DND-41 (cell line): ENCODE measurements at regions not wholly inside any gene's neighbourhood (a gene's known extent, or its start where the extent isn't known, plus 50 kb on each side); places are given as distances from the start of the nearest gene placed in this dataset.

ENCODE experiments used
- ATAC-seq: fragments of 200-7000 bp; cut with Tn5 transposase; 3 replicates; pipeline ENCODE4 v1.9.1; 2021; ENCODE audit warnings: low read depth; ENCODE audit not compliant: insufficient read depth
- DNase-seq: peaks from one replicate; pipeline ENCODE4 v3.0.0-alpha.2; 2020
- H2AFZ ChIP-seq: 2 replicates; pipeline ENCODE4 v1.6.0; 2012; ENCODE audit warnings: low read depth, low read length
- H3K27ac ChIP-seq: 2 replicates; pipeline ENCODE4 v1.5.1; 2012; ENCODE audit warnings: low read length, inconsistent platforms
- H3K27me3 ChIP-seq: fragments of 200-600 bp; sonication (generic); 2 replicates; pipeline ENCODE4 v1.6.0; 2012; ENCODE audit warnings: low read length, mild to moderate bottlenecking, inconsistent platforms; ENCODE audit not compliant: insufficient read depth, poor library complexity
- H3K36me3 ChIP-seq: 2 replicates; pipeline ENCODE4 v1.5.1; 2012; ENCODE audit warnings: low read length, inconsistent platforms; ENCODE audit not compliant: insufficient read depth
- H3K4me1 ChIP-seq: 2 replicates; pipeline ENCODE4 v1.5.1; 2012; ENCODE audit warnings: mild to moderate bottlenecking, low read length; ENCODE audit not compliant: insufficient read depth
- H3K4me2 ChIP-seq: 2 replicates; pipeline ENCODE4 v1.6.0; 2012; ENCODE audit warnings: mild to moderate bottlenecking, moderate library complexity, low read length, inconsistent platforms; ENCODE audit not compliant: insufficient read depth
- H3K4me3 ChIP-seq, 2 experiments: fragments of 200-600 bp in 1 of 2; shearing (Covaris generic) in 1 of 2; 2 replicates each; pipeline ENCODE4 v1.5.1; 2012 to 2016; ENCODE audit warnings: inconsistent platforms in 2 of 2, low read length in 2 of 2, mild to moderate bottlenecking in 2 of 2, low read depth in 1 of 2, moderate library complexity in 1 of 2
- H3K79me2 ChIP-seq: 2 replicates; pipeline ENCODE4 v1.6.0; 2012; ENCODE audit warnings: low read length, inconsistent platforms; ENCODE audit not compliant: insufficient read depth
- H3K9ac ChIP-seq: 2 replicates; pipeline ENCODE4 v1.6.0; 2012; ENCODE audit warnings: low read depth, mild to moderate bottlenecking, inconsistent platforms, low read length, moderate library complexity
- H3K9me3 ChIP-seq: 2 replicates; pipeline ENCODE4 v1.5.1; 2012; ENCODE audit warnings: low read length, moderate library complexity, mild to moderate bottlenecking, inconsistent platforms; ENCODE audit not compliant: insufficient read depth, severe bottlenecking
- H4K20me1 ChIP-seq: 2 replicates; pipeline ENCODE4 v1.6.0; 2012; ENCODE audit warnings: low read length; ENCODE audit not compliant: insufficient read depth
- CTCF ChIP-seq: IDR thresholded peaks from 2 replicates; pipeline ENCODE4 v1.5.1; 2012; ENCODE audit warnings: borderline replicate concordance, low read length, moderate library complexity, mild to moderate bottlenecking; ENCODE audit not compliant: poor library complexity, severe bottlenecking; ENCODE audit errors: extremely low read depth
- EZH2 ChIP-seq: IDR thresholded peaks from 3 replicates; pipeline ENCODE4 v1.6.1; 2012; ENCODE audit warnings: borderline replicate concordance, low read depth, mild to moderate bottlenecking, moderate library complexity, low read length, inconsistent platforms; ENCODE audit not compliant: severe bottlenecking

DNA sequence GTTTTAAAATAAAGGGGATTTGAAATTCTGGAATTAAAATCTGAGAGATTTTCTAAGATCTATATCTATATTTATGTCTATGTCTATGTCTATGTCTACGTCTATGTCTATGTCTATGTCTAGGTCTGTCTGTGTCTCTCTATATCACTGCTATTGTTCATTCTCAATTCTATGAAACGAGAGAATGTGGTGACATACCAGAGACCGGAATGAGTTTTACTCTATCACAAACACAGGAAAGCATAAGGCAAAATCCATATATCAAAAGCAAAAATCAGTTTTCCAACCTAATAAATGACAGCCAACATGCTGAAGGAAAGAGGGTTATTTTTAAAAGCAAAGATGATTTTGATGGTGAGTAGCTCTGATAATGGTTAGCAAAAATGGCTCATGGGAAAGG, 173.1 kb downstream of the ETNK1 start:
- Histone ChIP-seq H4K20me1 (no peaks in the 10 kb centered on the region), H3K27me3 (no peaks in the 10 kb centered on the region), H3K4me1 (no peaks in the 10 kb centered on the region), H3K4me3 (no peak overlapping the region), H3K9ac (no peak overlapping the region), H3K27ac (no peak overlapping the region), H3K79me2 (no peaks in the 10 kb centered on the region), H2AFZ (no peak overlapping the region), H3K4me2 (no peak overlapping the region), H3K36me3 (no peaks in the 10 kb centered on the region), H3K9me3 (no peaks in the 10 kb centered on the region)
- no peak for TF ChIP-seq EZH2
- TF ChIP-seq CTCF: no peak
- no peak for ATAC-seq
- no peak for DNase-seq

GRCh38 chr12:22799503-22799902, 174.5 kb downstream of the ETNK1 start:
- Histone ChIP-seq H3K27ac (no peak overlapping the region), H3K4me1 (no peaks in the 10 kb centered on the region), H3K4me2 (no peak overlapping the region), H2AFZ (no peak overlapping the region), H3K36me3 (no peaks in the 10 kb centered on the region), H4K20me1 (no peaks in the 10 kb centered on the region), H3K4me3 (no peak overlapping the region), H3K27me3 (no peaks in the 10 kb centered on the region), H3K9ac (no peak overlapping the region), H3K79me2 (no peaks in the 10 kb centered on the region), H3K9me3 (no peaks in the 10 kb centered on the region)
- ATAC-seq (no peak), DNase-seq (no peak)
- no peak for TF ChIP-seq CTCF

DNA sequence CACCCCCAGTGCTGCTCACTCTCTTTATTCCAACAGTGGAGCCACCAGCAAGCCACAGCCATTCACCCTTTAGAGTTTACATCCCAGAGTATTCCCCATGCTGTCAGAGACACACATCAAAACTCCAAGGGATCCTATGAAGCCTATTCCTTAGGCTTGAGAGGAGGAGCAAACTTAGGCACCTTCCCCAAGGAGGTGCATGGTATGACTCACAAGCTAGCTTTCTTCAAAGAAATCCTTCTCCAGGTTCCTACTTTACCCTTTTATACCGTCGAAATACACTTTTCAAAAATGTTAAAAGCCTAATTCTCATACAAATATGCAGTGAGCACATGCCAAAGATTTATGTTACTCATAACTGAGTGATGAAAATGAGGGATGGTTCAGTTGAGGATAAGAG, 175.4 kb downstream of the ETNK1 start:
- Histone ChIP-seq H3K9me3 (no peaks in the 10 kb centered on the region), H4K20me1 (no peaks in the 10 kb centered on the region), H3K27me3 (no peaks in the 10 kb centered on the region), H3K4me2 (no peak overlapping the region), H3K4me1 (no peaks in the 10 kb centered on the region), H3K36me3 (no peaks in the 10 kb centered on the region), H3K27ac (no peak overlapping the region), H3K4me3 (no peak overlapping the region), H3K79me2 (no peaks in the 10 kb centered on the region), H3K9ac (no peak overlapping the region), H2AFZ (no peak overlapping the region)
- DNase-seq (no peak), ATAC-seq (no peak)
- TF ChIP-seq EZH2 (no peak), CTCF (no peak)

GRCh38 chr12:22802883-22803630, 178.1 kb downstream of the ETNK1 start:
- TF ChIP-seq EZH2 (no peak), CTCF (no peak)
- no peaks in the 10 kb centered on the region for H3K79me2 ChIP-seq
- H4K20me1 ChIP-seq: no peaks in the 10 kb centered on the region
- no peak overlapping the region for H3K27ac ChIP-seq
- no peak for ATAC-seq
- H3K9ac ChIP-seq: no peak overlapping the region
- H3K36me3 ChIP-seq: no peaks in the 10 kb centered on the region
- no peak overlapping the region for H3K4me2 ChIP-seq
- no peak overlapping the region for H2AFZ ChIP-seq
- H3K4me3 ChIP-seq: no peak overlapping the region
- H3K9me3 ChIP-seq: no peaks in the 10 kb centered on the region
- H3K27me3 ChIP-seq: no peaks in the 10 kb centered on the region
- H3K4me1 ChIP-seq: no peaks in the 10 kb centered on the region
- no peak for DNase-seq
